NCI-H1436 treated with DMSO at 0.1 percent for 48 hours (cell line): ENCODE measurements at regions not wholly inside any gene's neighbourhood (a gene's known extent, or its start where the extent isn't known, plus 50 kb on each side); places are given as distances from the start of the nearest gene placed in this dataset.

Experiments used
- DNase-seq: peaks from one replicate; lab custom pipeline; 2025; lab: John Stamatoyannopoulos, UW

DNA sequence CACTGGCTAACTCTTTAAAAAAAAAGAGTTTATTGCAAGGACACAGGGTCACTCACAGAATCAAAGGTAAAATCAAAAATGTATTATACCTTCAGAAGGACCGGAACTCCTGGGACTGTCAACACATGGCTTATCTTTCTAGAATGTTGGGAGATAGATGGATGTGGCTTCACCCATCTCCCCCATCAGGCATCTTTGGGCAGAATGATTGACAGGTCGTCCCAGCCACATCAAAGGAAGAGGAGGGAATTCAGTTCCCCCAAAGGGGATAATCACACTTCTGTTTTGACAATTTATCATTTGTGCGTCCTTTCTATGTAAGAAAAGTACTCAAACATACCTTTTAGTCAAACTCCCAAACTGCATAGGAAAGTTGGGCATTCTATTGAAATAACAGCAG, 228.6 kb upstream of the CDH5 start:
- no peak for DNase-seq

- no peak for DNase-seq
Measured at GRCh38 chr16:66136841-66137240, 229.7 kb upstream of the CDH5 start.

DNA sequence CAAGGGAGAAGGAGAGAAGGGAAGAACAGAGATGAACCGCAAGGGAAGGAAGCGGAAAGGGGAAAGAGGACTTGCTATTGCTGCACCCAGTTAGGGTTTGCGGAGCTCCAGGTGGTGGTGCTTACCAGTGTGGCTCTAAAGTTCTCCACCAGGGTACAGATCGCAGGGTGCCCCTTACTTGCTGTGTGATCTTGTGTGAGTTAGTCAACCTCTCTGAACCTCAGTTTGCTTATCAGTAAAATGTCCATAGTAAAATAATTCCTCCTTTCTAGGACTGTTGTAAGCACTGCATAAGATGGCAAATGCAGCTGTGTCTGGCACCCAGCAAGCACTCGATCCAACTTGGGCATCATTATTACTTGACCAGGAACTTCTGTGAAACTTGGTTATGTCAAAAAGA, 230.7 kb upstream of the CDH5 start:
- DNase-seq = no peak

GRCh38 chr16:66135421-66135831, 231.1 kb upstream of the CDH5 start:
- no peak for DNase-seq

GRCh38 chr16:66134875-66135274, 231.6 kb upstream of the CDH5 start:
- DNase-seq = no peak

DNA sequence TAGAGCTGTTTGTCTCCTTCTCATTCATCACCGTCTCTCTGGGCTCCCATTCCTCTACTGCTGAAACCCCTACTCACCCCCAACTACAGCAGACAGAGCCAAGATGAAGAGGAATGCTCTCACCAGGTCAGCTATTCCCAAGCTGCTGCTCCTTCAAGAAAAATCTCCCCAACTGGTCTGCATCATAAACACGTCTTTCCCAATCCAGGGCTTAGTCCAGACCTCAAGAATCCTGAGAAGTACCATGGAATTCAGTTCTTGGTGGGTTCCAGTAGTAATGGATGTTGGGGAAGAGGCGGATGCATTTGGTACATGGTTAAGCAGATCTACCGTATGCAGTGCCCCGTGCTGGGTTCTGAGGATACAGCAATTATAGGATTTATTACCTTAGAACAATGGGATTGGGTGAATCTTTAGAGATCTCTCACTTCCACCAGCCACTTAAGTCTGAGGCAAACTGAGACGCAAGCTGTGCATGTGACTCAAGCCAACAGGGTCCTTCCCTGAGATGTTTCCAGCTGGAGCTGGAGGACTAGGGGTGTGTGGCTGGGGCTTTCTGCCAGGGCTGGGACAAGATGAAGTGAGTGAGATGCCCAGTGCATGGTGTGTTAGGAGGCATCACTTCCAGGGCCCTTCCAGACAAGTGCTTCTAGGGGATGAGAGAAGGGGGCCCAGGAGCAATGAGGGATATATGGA, 232.7 kb upstream of the CDH5 start:
- DNase-seq = no peak

DNA sequence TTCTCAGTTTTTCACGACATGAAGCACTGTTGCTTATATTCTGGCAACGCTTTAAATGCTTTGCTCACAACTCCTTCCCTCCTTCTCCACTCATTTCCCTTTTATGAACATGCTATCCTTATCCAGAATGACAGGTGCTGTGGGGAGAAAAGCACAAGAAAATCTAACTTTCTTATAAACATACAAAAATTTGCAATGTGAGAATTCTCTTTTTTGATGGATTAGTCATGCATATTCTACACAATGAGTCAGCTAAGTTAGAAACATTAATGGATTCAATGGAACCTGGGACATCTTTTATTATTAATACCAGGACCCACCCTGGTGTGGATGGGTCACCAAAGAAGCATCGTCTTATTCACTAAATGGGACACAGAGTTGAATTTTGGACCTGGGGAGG, 234.6 kb upstream of the CDH5 start:
- no peak for DNase-seq

DNA sequence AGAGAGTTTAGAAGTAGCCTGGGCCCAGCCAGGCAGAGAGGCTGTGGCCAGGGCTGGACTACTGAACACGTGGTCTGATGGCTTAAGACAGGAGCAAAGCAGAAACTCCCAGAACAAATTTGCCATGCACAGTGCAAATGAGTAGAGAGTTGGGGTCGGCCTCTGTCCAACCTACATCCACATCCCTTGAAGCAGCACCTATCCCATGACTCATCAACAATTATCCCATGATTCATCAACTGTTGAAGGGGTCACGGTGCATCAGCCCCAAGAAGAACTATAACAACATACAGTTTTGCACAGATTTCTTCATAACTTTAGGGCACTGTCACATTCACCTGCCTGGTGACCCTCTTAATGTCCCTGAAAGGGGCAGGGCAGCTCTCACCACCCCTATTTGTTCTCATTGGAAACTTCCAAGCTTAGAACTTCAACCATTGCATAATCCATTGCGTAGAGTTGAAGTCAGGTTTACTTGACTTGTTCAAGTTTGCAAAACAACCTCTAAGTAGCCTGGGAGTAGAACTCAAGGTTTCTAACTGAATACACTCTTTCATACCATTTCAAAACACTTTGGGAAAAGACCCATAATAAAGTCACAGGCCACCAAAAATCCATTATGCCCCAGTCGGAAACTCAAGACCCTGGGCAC, 235.2 kb upstream of the CDH5 start:
- DNase-seq = no peak

DNA sequence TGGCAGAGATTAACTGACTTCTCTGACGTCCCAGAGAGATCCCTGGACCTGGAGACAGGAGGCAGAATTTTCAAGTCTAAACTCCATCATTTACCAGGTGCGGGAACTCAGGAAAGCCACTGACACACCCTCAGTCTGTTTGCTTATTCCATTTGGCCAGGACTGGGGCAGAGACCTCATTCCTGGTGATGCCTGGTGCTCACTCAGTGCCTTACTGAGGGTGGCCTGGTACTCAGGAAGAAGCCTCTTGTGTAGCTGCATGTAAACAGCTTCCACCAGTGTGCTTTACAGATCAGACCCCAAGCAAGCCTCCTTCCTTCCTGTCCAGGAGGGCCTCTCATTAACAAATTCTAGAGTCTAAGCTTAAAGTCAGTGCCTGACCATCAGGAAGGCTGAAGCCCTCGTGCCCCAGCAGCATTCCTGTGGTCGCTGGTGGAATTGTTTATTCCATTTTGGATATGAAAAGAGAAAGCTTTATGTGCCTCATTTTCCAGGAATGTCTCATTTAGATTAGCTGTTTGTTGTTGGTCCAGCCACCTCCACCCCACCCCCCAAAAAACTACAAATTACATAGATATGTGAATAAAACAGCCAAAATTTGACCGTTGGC, 236.1 kb upstream of the CDH5 start:
- no peak for DNase-seq

DNA sequence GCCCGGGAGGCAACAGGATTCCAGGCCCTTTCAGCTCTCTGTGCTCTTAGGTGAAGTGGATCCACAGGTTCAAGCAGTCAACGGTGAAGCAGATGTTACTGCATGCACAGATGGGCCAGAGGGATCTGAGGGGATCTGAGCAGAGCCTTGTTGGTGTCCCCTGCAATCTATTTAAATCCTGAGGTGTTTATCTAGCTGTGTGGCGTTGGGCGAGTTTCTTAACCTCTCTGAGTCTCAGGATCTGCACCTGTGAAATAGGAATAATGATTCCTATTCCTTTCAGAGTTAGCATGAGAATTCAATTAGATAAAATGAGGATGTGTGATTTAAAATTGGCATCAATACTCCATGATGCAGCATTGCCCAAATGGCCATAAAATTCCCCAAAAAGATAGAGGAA, 237.3 kb upstream of the CDH5 start:
- DNase-seq = no peak

- DNase-seq = no peak
Measured at GRCh38 chr16:66128371-66128770, 238.1 kb upstream of the CDH5 start.

DNA sequence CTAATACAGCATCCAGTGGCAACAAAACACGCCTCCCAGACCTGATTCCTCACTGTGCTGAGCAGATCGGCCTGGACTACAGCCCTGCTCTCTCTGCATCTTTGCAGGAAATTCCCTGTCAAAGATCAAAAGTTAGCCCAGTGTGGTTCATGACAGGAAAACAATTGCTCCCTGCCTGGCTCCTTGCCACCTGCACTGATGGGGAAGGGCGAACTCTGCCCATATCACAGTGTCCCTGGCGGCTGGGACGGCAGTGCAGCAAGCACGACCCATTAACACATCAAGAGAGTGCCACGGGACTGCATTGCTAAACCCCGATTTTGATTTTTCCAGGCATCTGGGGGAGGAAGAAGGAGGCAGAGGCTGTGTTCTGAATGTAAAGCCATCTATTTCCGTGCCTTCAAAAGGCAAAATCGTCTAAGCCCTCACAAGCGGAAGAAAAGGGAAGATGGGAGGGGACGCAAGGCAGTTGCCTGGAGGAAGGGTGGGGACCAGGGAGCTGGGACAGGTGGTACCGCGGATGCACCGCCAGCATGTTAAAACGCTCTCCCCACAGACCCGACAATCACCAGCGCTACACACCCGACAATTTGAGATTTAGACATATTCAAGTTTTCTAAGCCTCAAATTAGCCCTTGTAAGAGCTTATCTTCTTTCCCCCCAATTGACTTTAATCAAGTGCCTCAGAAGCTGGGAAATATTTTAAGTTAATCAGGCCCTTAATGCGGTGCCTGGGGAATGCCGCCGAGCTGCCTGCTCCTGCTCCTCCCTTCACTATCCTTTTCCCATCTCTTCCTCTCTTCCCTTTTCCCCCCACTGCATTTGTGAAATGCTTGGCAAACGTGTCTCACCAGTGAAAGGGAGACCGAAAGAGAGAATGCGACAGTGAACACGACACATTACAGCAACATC, 238.8 kb upstream of the CDH5 start:
- no peak for DNase-seq

DNA sequence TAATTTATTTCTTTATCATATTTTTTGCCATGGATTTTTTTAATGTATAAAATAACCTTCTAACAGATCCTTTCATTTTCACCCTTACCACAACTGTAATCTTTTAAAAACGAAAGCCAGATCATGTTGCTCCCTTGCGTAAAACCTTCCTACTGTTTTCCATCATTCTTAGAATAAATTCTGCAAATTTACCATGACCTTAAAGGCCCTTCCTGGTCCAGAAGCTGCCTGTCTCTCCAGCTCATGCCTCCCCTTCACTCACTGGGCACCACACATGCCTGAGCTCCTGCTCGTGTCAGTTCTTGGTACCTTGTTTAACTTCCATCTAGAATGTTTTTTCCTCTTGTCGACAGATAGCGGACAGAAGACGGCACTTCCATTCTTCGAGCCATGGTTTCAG, 245.0 kb upstream of the CDH5 start:
- DNase-seq = no peak

DNA sequence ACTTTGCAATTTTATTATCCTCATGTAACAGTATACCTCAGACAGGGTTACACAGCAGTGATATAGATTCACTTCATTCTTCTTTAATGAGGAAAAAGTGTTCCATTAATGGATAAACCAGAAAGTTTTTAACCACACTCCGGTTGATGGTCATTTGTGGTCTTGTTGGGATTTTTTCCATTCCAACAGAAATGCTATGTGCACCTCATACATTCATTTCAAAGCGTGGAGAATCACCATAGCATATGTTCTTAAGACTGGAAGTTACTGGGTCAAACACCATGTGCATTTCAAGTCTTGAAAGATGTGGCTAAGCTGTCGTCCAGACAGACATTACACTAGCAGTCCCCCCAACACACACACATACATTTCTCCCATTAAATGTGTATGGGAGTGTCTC, 245.8 kb upstream of the CDH5 start:
- no peak for DNase-seq

- DNase-seq = no peak
Measured at GRCh38 chr16:66116163-66117002, 250.1 kb upstream of the CDH5 start.

GRCh38 chr16:66115373-66115772, 251.1 kb upstream of the CDH5 start:
- DNase-seq = no peak

DNA sequence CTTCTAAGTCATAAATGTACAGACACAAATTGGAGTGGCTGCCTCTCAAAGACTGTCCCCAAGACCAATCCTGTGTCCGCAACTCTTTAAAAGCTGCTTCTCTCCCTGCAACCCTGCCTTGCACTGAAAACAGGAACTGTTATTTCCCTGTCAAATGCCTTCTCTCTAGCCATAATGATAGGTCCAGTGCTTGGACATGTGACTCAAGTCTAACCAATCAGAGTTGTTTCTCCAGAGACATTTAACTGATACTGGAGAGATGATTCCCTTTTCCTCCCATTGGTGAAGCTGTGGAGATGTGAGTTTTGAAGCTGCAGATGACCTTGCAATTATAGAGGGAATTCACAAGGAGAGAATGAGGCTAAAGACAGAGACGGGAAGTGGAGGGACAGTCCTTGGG, 253.3 kb upstream of the CDH5 start:
- DNase-seq = no peak

- no peak for DNase-seq
Measured at GRCh38 chr16:66109677-66110076, 256.8 kb upstream of the CDH5 start.

- no peak for DNase-seq
Measured at GRCh38 chr16:66107661-66108060, 258.8 kb upstream of the CDH5 start.

DNA sequence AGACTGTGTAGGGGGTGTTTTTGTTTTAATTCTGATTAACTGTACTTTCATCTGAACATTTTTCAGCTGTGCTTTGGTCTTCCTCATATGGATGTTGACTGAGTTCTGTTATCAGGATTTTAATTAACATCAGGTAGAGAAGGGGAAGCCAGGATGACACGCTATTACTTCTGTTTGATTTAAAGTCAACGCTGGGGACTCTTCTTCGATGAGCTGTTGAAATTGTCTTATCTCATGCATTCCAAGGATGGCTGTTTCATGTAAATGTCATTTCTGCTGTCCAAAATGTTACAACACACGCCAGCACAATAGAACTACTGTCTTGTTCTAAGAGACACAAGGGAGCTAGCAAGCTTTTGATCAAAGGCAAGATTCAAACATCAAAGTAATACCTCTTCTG, 263.3 kb upstream of the CDH5 start:
- DNase-seq = no peak

GRCh38 chr16:66099306-66099705, 267.2 kb upstream of the CDH5 start:
- no peak for DNase-seq

GRCh38 chr16:66097751-66098150, 268.7 kb upstream of the CDH5 start:
- DNase-seq = no peak
